Left lobe of liver (tissue), 2 donors: ENCODE measurements at regions not wholly inside any gene's neighbourhood (a gene's known extent, or its start where the extent isn't known, plus 50 kb on each side); places are given as distances from the start of the nearest gene placed in this dataset.
A peak's percentile ranks its signal among the peaks of the same experiment; 100 is the strongest.
"Not testable (repeated sequence)": the region's sequence is repeated elsewhere in the genome, so short reads cannot be mapped to it uniquely, and the experiment has no call there.

ENCODE experiments used
- ATAC-seq: fragments of 200-7000 bp; cut with Tn5 transposase; one replicate; pipeline ENCODE4 v1.9.1; 2020; ENCODE audit warnings: mild to moderate bottlenecking, moderate library complexity
- DNase-seq: peaks from one replicate; pipeline ENCODE4 v3.0.0-alpha.2; 2020; ENCODE audit warnings: low spot score
- donor health status: DM: no; HTN: no; CAD: no; lungs with moderate emphysema.
- donor health status: DM: no; HTN: yes; CAD: no.

GRCh38 chr6:74255007-74255406, 559.0 kb downstream of the CD109 start:
- not testable (repeated sequence) for ATAC-seq, DNase-seq

- DNase-seq, ATAC-seq: not testable (repeated sequence)
Observed at GRCh38 chr6:74254147-74254546, 558.1 kb downstream of the CD109 start.

- no peak for ATAC-seq
- no peak for DNase-seq
Observed at GRCh38 chr6:74253261-74253660, 557.3 kb downstream of the CD109 start.

GRCh38 chr6:74250161-74250818, 554.3 kb downstream of the CD109 start:
- no peak for DNase-seq
- ATAC-seq: no peak

- DNase-seq (no peak), ATAC-seq (no peak)
Observed at GRCh38 chr6:74249658-74250057, 553.7 kb downstream of the CD109 start.

GRCh38 chr6:74248966-74249365, 553.0 kb downstream of the CD109 start:
- ATAC-seq (no peak), DNase-seq (no peak)

DNA sequence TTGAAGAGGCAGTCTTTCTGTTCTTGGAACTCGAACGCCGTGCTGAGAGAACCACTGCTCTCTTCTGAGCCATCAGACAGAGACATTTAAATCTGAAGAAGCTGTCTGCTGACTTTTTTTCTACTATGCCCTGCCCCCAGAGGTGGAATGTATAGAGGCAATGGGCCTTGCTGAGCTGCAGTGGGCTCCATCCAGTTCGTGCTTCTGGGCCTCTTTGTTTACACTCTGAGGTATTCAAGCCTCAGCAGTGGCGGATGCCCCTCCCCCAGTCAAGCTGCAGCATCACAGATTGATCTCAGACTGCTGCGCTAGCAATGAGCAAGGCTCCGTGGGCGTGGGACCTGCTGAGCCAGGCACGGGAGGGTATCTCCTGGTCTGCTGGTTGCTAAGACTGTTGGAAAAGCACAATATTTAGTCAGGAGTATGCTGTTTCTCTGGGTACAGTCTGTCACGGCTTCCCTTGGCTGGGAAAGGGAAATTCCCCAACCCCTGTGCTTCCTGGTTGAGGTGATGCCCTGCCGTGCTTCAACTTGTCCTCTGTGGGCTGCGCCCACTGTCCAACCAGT, 526.8 kb downstream of the CD109 start:
- no peak for ATAC-seq
- DNase-seq: no peak

DNA sequence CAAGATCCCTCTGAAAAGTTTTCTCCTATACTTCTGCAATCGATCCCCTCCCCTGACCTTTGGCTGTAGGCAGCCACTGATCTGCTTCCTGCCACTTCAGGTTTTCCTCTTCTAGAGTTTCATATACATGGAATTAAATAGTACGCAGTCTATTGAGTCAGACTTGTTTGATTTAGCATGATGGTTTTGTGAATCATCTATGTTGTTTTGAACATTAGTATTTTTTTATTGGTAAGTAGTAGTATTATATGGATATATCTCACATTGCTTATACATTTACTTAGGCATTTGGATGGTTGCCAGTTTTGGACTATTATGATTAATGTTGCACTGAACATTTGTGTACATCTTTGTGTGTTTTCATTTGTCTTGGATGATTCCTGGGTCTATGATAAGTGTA, 518.0 kb downstream of the CD109 start:
- DNase-seq: no peak
- no peak for ATAC-seq

DNA sequence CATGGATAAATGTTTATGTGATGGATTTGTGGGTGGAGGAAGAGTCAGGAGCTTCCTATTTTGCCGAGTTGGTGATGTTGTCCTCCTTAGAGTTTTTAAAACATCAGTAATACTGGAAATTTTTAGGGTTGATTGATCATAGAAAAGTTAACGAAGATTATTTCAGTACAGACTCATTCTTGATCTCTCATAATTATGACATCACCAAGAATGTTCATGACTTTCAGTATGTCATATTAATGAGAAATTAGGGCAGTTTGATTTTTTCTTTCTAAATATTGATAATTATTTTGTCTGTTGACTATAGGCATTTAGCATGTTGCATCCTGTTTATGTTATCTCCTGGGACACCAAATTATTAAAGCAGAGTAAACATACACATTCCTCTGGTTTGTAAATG, 512.2 kb downstream of the CD109 start:
- DNase-seq: no peak
- ATAC-seq: no peak

- no peak for DNase-seq
- no peak for ATAC-seq
Observed at GRCh38 chr6:74199215-74199915, 503.4 kb downstream of the CD109 start.

- DNase-seq (no peak), ATAC-seq (no peak)
Observed at GRCh38 chr6:74197310-74197709, 501.3 kb downstream of the CD109 start.

- DNase-seq: no peak
- ATAC-seq: no peak
Observed at GRCh38 chr6:74187811-74188210, 491.8 kb downstream of the CD109 start.

- ATAC-seq: peak; percentile 70
- no peak for DNase-seq
Observed at GRCh38 chr6:74182992-74183391, 487.0 kb downstream of the CD109 start.

GRCh38 chr6:74181471-74181870, 485.5 kb downstream of the CD109 start:
- ATAC-seq (no peak), DNase-seq (no peak)

- no peak for ATAC-seq
- DNase-seq: no peak
Observed at GRCh38 chr6:74177506-74177905, 481.5 kb downstream of the CD109 start.

- ATAC-seq: peak; percentile 19
- DNase-seq: not testable (repeated sequence)
Observed at GRCh38 chr6:74170550-74170949, 474.5 kb downstream of the CD109 start.

- ATAC-seq (no peak), DNase-seq (no peak)
Observed at GRCh38 chr6:74170118-74170517, 474.1 kb downstream of the CD109 start.

DNA sequence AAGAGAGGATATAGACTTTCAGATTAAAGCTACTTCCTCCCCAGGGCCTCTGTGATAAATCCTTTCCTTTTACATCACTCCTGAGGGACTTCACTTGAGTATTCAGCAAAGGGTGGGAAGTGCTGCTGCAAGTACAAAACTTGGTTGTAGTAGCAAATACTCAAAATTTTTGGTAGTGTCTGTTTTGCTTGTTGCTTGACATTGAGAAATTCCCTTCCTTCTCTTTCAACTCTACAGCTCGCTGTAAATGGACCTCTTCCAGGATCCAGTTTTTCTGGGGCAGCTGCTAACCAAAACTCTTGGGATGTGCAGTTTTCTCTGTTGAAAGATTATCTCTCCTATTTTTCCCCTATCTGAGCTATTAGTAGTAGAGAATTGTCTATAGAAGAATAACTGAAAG, 472.0 kb downstream of the CD109 start:
- ATAC-seq (no peak), DNase-seq (no peak)

DNA sequence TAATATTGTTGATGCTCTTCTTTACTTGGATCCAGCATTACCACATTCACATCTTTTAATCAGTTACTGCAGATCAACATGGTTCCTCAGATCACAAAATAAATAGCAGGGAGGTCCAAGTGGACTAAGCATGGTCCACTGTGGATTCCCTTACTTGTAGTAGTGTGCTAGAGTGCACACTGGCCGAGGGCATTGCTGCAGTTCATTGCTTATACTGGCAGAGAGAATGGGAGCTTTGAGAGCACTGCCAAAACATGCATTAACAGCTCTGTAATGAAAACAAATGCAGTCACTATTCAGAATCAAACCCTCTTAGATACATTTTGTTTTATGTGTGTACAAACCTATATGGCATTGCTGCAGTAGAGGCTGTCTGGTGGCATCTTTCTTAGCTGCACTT, 471.5 kb downstream of the CD109 start:
- DNase-seq: no peak
- no peak for ATAC-seq

GRCh38 chr6:74166849-74167248, 470.8 kb downstream of the CD109 start:
- DNase-seq: no peak
- ATAC-seq: no peak

DNA sequence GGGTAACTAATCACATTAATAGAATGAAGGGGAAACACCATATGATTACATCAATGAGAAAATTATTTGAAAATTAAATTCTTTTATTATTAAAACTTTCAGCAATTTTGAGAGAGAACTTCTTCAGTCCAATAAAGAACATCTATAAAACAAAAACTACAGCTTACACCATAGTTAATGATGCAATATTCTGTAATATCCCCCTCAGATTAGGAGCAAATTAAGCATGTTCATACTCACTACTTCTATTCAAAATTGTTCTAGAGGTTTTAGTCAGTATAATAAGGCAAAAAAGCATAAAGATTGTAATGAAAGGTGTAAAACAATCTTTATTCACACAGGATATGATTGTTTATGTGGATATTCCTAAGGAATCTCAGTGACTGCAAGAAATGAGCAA, 465.4 kb downstream of the CD109 start:
- ATAC-seq: no peak
- no peak for DNase-seq

GRCh38 chr6:74152096-74152675, 456.2 kb downstream of the CD109 start:
- ATAC-seq (no peak), DNase-seq (no peak)
